OCI-LY3 (cell line): ENCODE measurements at regions not wholly inside any gene's neighbourhood (a gene's known extent, or its start where the extent isn't known, plus 50 kb on each side); places are given as distances from the start of the nearest gene placed in this dataset.

Source experiments
- H2AFZ ChIP-seq: fragments of 200-600, 300-600 bp; shearing (Covaris generic); 2 replicates; pipeline ENCODE4 v1.6.0; 2014; ENCODE audit warnings: antibody characterized with exemption, low read depth, low read length
- H3K27ac ChIP-seq: fragments of 200-600, 300-600 bp; sonication (generic); 2 replicates; pipeline ENCODE4 v1.5.1; 2014; ENCODE audit warnings: mild to moderate bottlenecking, low read length, moderate library complexity, mixed read lengths
- H3K27me3 ChIP-seq: fragments of 200-600, 300-600 bp; sonication (generic); 2 replicates; pipeline ENCODE4 v1.6.1; 2014; ENCODE audit warnings: low read depth, low read length, mixed read lengths
- H3K36me3 ChIP-seq: fragments of 200-600, 300-600 bp; sonication (generic); replicated peaks from 2 replicates; pipeline ENCODE3; 2014; ENCODE audit warnings: low read depth, low read length, mixed read lengths
- H3K4me1 ChIP-seq: fragments of 300-600, 200-600 bp; sonication (generic); 2 replicates; pipeline ENCODE4 v1.6.1; 2014; ENCODE audit warnings: low read length, mixed read lengths
- H3K4me2 ChIP-seq: fragments of 200-600, 300-600 bp; sonication (generic); 2 replicates; pipeline ENCODE4 v1.6.1; 2014; ENCODE audit warnings: low read length, mixed read lengths
- H3K4me3 ChIP-seq: fragments of 300-600, 200-600 bp; sonication (generic); 2 replicates; pipeline ENCODE4 v1.5.1; 2014; ENCODE audit warnings: antibody characterized with exemption, mild to moderate bottlenecking, low read length, moderate library complexity
- H3K79me2 ChIP-seq: fragments of 300-600, 200-600 bp; shearing (Covaris generic); 2 replicates; pipeline ENCODE4 v1.6.1; 2014; ENCODE audit warnings: mild to moderate bottlenecking, low read length, mixed read lengths
- H3K9ac ChIP-seq: fragments of 300-600, 200-600 bp; shearing (Covaris generic); 2 replicates; pipeline ENCODE4 v1.6.0; 2014; ENCODE audit warnings: mild to moderate bottlenecking, low read length, moderate library complexity
- H3K9me3 ChIP-seq: fragments of 200-600, 300-600 bp; shearing (Covaris generic); 2 replicates; pipeline ENCODE4 v1.6.1; 2014; ENCODE audit warnings: low read length, mixed read lengths; ENCODE audit not compliant: insufficient read depth
- H4K20me1 ChIP-seq: fragments of 200-600, 300-600 bp; sonication (generic); 2 replicates; pipeline ENCODE4 v1.6.1; 2016; ENCODE audit warnings: low read length, mixed read lengths; ENCODE audit not compliant: insufficient read depth
- CTCF ChIP-seq: fragments of 200-600, 300-600 bp; sonication (generic); IDR thresholded peaks from 2 replicates; pipeline ENCODE4 v1.5.1; 2014; ENCODE audit warnings: antibody characterized with exemption, low read length, low read depth
- EZH2phosphoT487 ChIP-seq: fragments of 200-600 bp; shearing (Covaris generic); IDR thresholded peaks from 2 replicates; pipeline ENCODE4 v1.6.1; 2018; ENCODE audit warnings: antibody characterized with exemption, mixed run types, low read depth

- no peak overlapping the region for H2AFZ ChIP-seq
- no peak overlapping the region for H3K4me3 ChIP-seq
- TF ChIP-seq EZH2phosphoT487 (no peak), CTCF (no peak)
- H3K4me1 ChIP-seq: peaks cover 18% of the 10 kb centered on the region
- H3K79me2 ChIP-seq: no peaks in the 10 kb centered on the region
- no peak overlapping the region for H3K9ac ChIP-seq
- no peaks in the 10 kb centered on the region for H3K9me3 ChIP-seq
- no peak overlapping the region for H3K27ac ChIP-seq
- H3K36me3 ChIP-seq: no peaks in the 10 kb centered on the region
- H4K20me1 ChIP-seq: no peaks in the 10 kb centered on the region
- no peaks in the 10 kb centered on the region for H3K27me3 ChIP-seq
- no peak overlapping the region for H3K4me2 ChIP-seq
Measured at GRCh38 chr7:21059069-21059468, 272.4 kb upstream of the SP8 start.

GRCh38 chr7:21063106-21063505, 276.4 kb upstream of the SP8 start:
- H3K4me1 ChIP-seq: peaks cover under 1% of the 10 kb centered on the region; the same call in 1 of the 2 replicates
- no peaks in the 10 kb centered on the region for H3K36me3 ChIP-seq
- no peak for TF ChIP-seq CTCF
- no peak for TF ChIP-seq EZH2phosphoT487
- H3K4me2 ChIP-seq: no peak overlapping the region
- no peak overlapping the region for H3K27ac ChIP-seq
- H3K9ac ChIP-seq: no peak overlapping the region
- H3K4me3 ChIP-seq: no peak overlapping the region
- H4K20me1 ChIP-seq: no peaks in the 10 kb centered on the region
- H2AFZ ChIP-seq: no peak overlapping the region
- H3K27me3 ChIP-seq: no peaks in the 10 kb centered on the region
- no peaks in the 10 kb centered on the region for H3K79me2 ChIP-seq
- no peaks in the 10 kb centered on the region for H3K9me3 ChIP-seq

- H3K27me3 ChIP-seq: no peaks in the 10 kb centered on the region
- no peaks in the 10 kb centered on the region for H3K79me2 ChIP-seq
- H3K9ac ChIP-seq: no peak overlapping the region
- TF ChIP-seq CTCF: no peak
- TF ChIP-seq EZH2phosphoT487: no peak
- H3K36me3 ChIP-seq: no peaks in the 10 kb centered on the region
- no peaks in the 10 kb centered on the region for H4K20me1 ChIP-seq
- no peak overlapping the region for H3K4me2 ChIP-seq
- H3K4me3 ChIP-seq: no peak overlapping the region
- no peak overlapping the region for H2AFZ ChIP-seq
- H3K4me1 ChIP-seq: no peaks in the 10 kb centered on the region
- no peaks in the 10 kb centered on the region for H3K9me3 ChIP-seq
- no peak overlapping the region for H3K27ac ChIP-seq
Measured at GRCh38 chr7:21064698-21065648, 278.3 kb upstream of the SP8 start.

GRCh38 chr7:21066221-21066620, 279.5 kb upstream of the SP8 start:
- no peak overlapping the region for H3K4me3 ChIP-seq
- no peak overlapping the region for H3K27ac ChIP-seq
- H2AFZ ChIP-seq: no peak overlapping the region
- H3K9me3 ChIP-seq: no peaks in the 10 kb centered on the region
- H3K9ac ChIP-seq: no peak overlapping the region
- no peaks in the 10 kb centered on the region for H3K27me3 ChIP-seq
- no peaks in the 10 kb centered on the region for H3K36me3 ChIP-seq
- H4K20me1 ChIP-seq: no peaks in the 10 kb centered on the region
- TF ChIP-seq EZH2phosphoT487: no peak
- no peak for TF ChIP-seq CTCF
- no peak overlapping the region for H3K4me2 ChIP-seq
- peaks cover 8% of the 10 kb centered on the region for H3K4me1 ChIP-seq
- H3K79me2 ChIP-seq: no peaks in the 10 kb centered on the region
